AG08395 (cell line): ENCODE measurements at regions not wholly inside any gene's neighbourhood (a gene's known extent, or its start where the extent isn't known, plus 50 kb on each side); places are given as distances from the start of the nearest gene placed in this dataset.

Experiments used
- DNase-seq: peaks from one replicate; pipeline ENCODE4 v3.0.0; 2012; ENCODE audit warnings: mixed read lengths, low spot score

- DNase-seq = no peak
Measured at GRCh38 chr2:220053919-220054318, 426.5 kb downstream of the SLC4A3 start.

- no peak for DNase-seq
Measured at GRCh38 chr2:220057391-220057790, 430.0 kb downstream of the SLC4A3 start.

- DNase-seq = no peak
Measured at GRCh38 chr2:220057916-220058315, 430.5 kb downstream of the SLC4A3 start.

- DNase-seq = no peak
Measured at GRCh38 chr2:220064111-220065030, 436.9 kb downstream of the SLC4A3 start.

- DNase-seq = no peak
Measured at GRCh38 chr2:220065581-220065980, 438.2 kb downstream of the SLC4A3 start.

GRCh38 chr2:220068846-220069245 lies 441.4 kb downstream of the SLC4A3 start:
- no peak for DNase-seq

GRCh38 chr2:220070349-220070748 lies 442.9 kb downstream of the SLC4A3 start:
- no peak for DNase-seq

- no peak for DNase-seq
Measured at GRCh38 chr2:220071696-220072095, 444.3 kb downstream of the SLC4A3 start.

GRCh38 chr2:220072669-220073220 lies 445.3 kb downstream of the SLC4A3 start:
- no peak for DNase-seq

- no peak for DNase-seq
Measured at GRCh38 chr2:220075835-220076234, 448.4 kb downstream of the SLC4A3 start.

- peak; percentile 66 for DNase-seq
Measured at GRCh38 chr2:220076734-220077133, 449.3 kb downstream of the SLC4A3 start.

GRCh38 chr2:220077488-220077887 lies 450.1 kb downstream of the SLC4A3 start:
- peak; percentile 62 for DNase-seq

- peak; percentile 46 for DNase-seq
Measured at GRCh38 chr2:220078439-220078838, 451.0 kb downstream of the SLC4A3 start.

- no peak for DNase-seq
Measured at GRCh38 chr2:220079595-220079994, 452.2 kb downstream of the SLC4A3 start.

- DNase-seq = no peak
Measured at GRCh38 chr2:220081171-220081570, 453.7 kb downstream of the SLC4A3 start.

GRCh38 chr2:220090050-220090449 lies 462.6 kb downstream of the SLC4A3 start:
- DNase-seq = no peak

- no peak for DNase-seq
Measured at GRCh38 chr2:220096406-220096805, 469.0 kb downstream of the SLC4A3 start.

- no peak for DNase-seq
Measured at GRCh38 chr2:220101980-220102379, 474.6 kb downstream of the SLC4A3 start.

GRCh38 chr2:220103596-220103995 lies 476.2 kb downstream of the SLC4A3 start:
- no peak for DNase-seq

- peak; percentile 85 for DNase-seq
Measured at GRCh38 chr2:220104871-220105351, 477.5 kb downstream of the SLC4A3 start.

GRCh38 chr2:220106065-220106464 lies 478.6 kb downstream of the SLC4A3 start:
- DNase-seq = no peak

- DNase-seq = no peak
Measured at GRCh38 chr2:220107380-220107791, 480.0 kb downstream of the SLC4A3 start.

- no peak for DNase-seq
Measured at GRCh38 chr2:220114443-220114842, 487.0 kb downstream of the SLC4A3 start.
